ENCODE measurements at regions not wholly inside any gene's neighbourhood (a gene's known extent, or its start where the extent isn't known, plus 50 kb on each side); places are given as distances from the start of the nearest gene placed in this dataset.

DNA sequence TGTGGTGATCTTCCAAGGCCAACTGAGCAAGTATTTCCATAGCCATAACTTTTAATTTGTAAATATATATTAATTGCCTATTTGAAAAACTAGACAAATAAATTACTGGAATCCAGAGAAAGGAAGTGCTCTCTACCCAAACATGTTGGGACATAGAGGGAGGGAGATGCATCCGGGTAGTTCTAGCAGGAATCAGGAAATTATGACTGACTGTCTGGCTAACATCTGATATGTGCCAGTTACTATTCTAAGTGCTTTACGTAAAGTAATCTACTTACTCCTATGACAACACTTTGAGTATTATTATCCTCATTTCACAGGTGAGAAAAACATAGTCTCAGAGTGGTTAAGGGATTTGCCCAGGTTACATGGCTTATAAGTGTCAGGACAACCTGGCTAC is 147.7 kb upstream of the VASH1 start:
- Mint-ChIP-seq H3K36me3 (ENCODE audit: low read depth, unreplicated experiment) (no peaks in the 10 kb centered on the region), H3K4me1 (ENCODE audit: unreplicated experiment) (peaks cover 3% of the 10 kb centered on the region)

DNA sequence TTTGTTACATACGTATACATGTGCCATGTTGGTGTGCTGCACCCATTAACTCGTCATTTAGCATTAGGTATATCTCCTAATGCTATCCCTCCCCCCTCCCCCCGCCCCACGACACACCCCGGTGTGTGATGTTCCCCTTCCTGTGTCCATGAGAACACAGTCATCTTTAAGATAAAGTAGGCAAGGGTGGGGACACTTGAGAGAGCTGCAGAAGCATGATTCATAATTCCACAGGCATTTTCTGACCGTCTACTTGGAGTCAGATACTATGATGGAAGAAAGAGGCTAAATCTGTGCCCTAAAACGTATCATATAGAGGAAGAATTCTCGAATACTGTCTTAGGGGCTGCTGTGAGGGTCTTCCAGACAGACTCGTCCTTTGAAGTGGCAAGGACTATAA is 145.9 kb upstream of the VASH1 start:
- no peaks in the 10 kb centered on the region for H3K9me3 Mint-ChIP-seq (ENCODE audit: unreplicated experiment)
- TF ChIP-seq, protein P1, sequence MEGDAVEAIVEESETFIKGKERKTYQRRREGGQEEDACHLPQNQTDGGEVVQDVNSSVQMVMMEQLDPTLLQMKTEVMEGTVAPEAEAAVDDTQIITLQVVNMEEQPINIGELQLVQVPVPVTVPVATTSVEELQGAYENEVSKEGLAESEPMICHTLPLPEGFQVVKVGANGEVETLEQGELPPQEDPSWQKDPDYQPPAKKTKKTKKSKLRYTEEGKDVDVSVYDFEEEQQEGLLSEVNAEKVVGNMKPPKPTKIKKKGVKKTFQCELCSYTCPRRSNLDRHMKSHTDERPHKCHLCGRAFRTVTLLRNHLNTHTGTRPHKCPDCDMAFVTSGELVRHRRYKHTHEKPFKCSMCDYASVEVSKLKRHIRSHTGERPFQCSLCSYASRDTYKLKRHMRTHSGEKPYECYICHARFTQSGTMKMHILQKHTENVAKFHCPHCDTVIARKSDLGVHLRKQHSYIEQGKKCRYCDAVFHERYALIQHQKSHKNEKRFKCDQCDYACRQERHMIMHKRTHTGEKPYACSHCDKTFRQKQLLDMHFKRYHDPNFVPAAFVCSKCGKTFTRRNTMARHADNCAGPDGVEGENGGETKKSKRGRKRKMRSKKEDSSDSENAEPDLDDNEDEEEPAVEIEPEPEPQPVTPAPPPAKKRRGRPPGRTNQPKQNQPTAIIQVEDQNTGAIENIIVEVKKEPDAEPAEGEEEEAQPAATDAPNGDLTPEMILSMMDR (IDR thresholded peaks at IDR 0.05; ENCODE audit: unreplicated experiment) = no peak
- DNase-seq (ENCODE audit: low spot score) = no peak
- no peak overlapping the region for H3K27ac Mint-ChIP-seq (ENCODE audit: unreplicated experiment)
- peaks cover 3% of the 10 kb centered on the region for H3K4me1 Mint-ChIP-seq (ENCODE audit: unreplicated experiment)
- H3K36me3 Mint-ChIP-seq (ENCODE audit: low read depth, unreplicated experiment) = peaks cover 4% of the 10 kb centered on the region
- H3K4me3 Mint-ChIP-seq (ENCODE audit: unreplicated experiment) = no peak overlapping the region
- peaks cover 2% of the 10 kb centered on the region for H3K27me3 Mint-ChIP-seq (ENCODE audit: unreplicated experiment)

More for the DNA sequence above, 147.7 kb upstream of the VASH1 start:
- TF ChIP-seq, protein P1 (IDR thresholded peaks at IDR 0.05; ENCODE audit: unreplicated experiment) = no peak
- Mint-ChIP-seq H3K27me3 (ENCODE audit: unreplicated experiment) (peaks cover 2% of the 10 kb centered on the region), H3K27ac (ENCODE audit: unreplicated experiment) (no peak overlapping the region), H3K9me3 (ENCODE audit: unreplicated experiment) (no peaks in the 10 kb centered on the region), H3K4me3 (ENCODE audit: unreplicated experiment) (no peak overlapping the region)
- no peak for DNase-seq (ENCODE audit: low spot score)

DNA sequence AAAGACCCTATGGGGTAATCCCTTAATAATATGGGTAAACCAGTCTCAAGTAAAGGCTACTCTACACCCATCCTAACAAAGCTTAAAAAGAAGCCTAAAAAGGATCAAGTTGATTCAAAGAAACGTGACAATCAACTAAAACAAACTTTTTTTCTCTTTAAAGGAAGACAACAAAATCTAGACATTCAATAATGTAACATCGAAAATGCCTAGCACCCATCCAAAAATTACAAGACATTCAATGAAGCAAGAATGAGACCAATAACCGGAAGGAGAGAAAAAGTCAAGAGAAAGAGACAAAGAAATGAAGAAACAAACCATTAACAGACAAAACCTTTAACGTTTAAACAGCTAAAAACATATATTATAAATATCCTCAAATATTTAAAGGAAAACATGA is 143.8 kb upstream of the VASH1 start:
- Mint-ChIP-seq H3K9me3 (ENCODE audit: unreplicated experiment) (no peaks in the 10 kb centered on the region), H3K27me3 (ENCODE audit: unreplicated experiment) (no peaks in the 10 kb centered on the region)

DNA sequence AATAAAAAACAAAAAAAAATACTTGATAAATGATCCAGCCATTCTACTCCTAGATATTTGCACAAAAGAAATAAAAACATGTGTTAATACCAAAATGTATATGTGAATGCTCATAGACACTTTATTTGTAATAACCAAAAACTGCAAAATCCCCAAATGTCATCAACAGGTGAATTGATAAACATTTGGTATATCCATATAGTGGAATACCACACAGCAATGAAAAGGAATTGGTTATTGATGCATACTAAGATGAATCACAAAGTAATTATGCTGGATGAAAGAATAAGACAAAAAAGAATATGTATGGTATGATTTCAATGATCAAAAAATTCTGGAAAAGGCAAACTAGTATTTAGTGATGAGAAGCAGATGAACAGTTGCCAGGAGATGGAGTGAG is 124.7 kb upstream of the VASH1 start:
- Mint-ChIP-seq H3K9me3 (ENCODE audit: unreplicated experiment) (no peaks in the 10 kb centered on the region), H3K27me3 (ENCODE audit: unreplicated experiment) (no peaks in the 10 kb centered on the region), H3K36me3 (ENCODE audit: low read depth, unreplicated experiment) (no peaks in the 10 kb centered on the region), H3K27ac (ENCODE audit: unreplicated experiment) (no peak overlapping the region), H3K4me1 (ENCODE audit: unreplicated experiment) (no peaks in the 10 kb centered on the region), H3K4me3 (ENCODE audit: unreplicated experiment) (no peak overlapping the region)
- TF ChIP-seq, protein P1 (IDR thresholded peaks at IDR 0.05; ENCODE audit: unreplicated experiment) = no peak
- no peak for DNase-seq (ENCODE audit: low spot score)

More for the DNA sequence above, 143.8 kb upstream of the VASH1 start:
- Mint-ChIP-seq H3K27ac (ENCODE audit: unreplicated experiment) (no peak overlapping the region), H3K4me3 (ENCODE audit: unreplicated experiment) (no peak overlapping the region), H3K36me3 (ENCODE audit: low read depth, unreplicated experiment) (peaks cover 4% of the 10 kb centered on the region), H3K4me1 (ENCODE audit: unreplicated experiment) (peaks cover 3% of the 10 kb centered on the region)
- DNase-seq (ENCODE audit: low spot score) = no peak
- TF ChIP-seq, protein P1 (IDR thresholded peaks at IDR 0.05; ENCODE audit: unreplicated experiment) = no peak

DNA sequence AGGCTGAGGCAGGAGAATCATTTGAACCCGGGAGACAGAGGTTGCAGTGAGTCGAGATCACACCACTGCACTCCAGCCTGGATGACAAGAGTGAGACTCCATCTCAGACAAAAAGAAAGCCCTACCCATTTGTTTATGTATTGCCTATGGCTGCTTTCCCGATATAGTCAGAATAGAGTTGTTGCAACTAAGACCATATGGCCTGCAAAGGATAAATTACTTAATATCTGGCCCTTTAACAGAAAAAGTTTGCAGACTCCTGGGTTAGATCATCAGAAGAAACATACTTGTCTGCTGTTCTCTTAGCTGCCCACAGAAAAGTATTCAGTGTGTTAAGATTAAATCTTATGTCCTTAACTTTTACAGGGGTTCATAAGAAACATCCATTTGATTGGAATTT is 122.4 kb upstream of the VASH1 start:
- Mint-ChIP-seq H3K4me3 (ENCODE audit: unreplicated experiment) (no peak overlapping the region), H3K36me3 (ENCODE audit: low read depth, unreplicated experiment) (no peaks in the 10 kb centered on the region), H3K4me1 (ENCODE audit: unreplicated experiment) (no peaks in the 10 kb centered on the region), H3K27me3 (ENCODE audit: unreplicated experiment) (peaks cover 4% of the 10 kb centered on the region), H3K9me3 (ENCODE audit: unreplicated experiment) (no peaks in the 10 kb centered on the region), H3K27ac (ENCODE audit: unreplicated experiment) (no peak overlapping the region)
- TF ChIP-seq, protein P1 (IDR thresholded peaks at IDR 0.05; ENCODE audit: unreplicated experiment) = no peak
- no peak for DNase-seq (ENCODE audit: low spot score)

Measured in endothelial cell (in vitro differentiated cells).